ENCODE measurements at regions not wholly inside any gene's neighbourhood (a gene's known extent, or its start where the extent isn't known, plus 50 kb on each side); places are given as distances from the start of the nearest gene placed in this dataset.

GRCh38 chr13:91241221-91241933 lies 106.1 kb upstream of the MIR17HG start:
- TF ChIP-seq GATA3 (IDR thresholded peaks at IDR 0.05; ENCODE audit: low read depth, low read length) (no peak), GATA2 (IDR thresholded peaks at IDR 0.05; ENCODE audit: low read depth, low read length) (no peak)

Data from SH-SY5Y (cell line).